H9 (cell line): ENCODE measurements at regions not wholly inside any gene's neighbourhood (a gene's known extent, or its start where the extent isn't known, plus 50 kb on each side); places are given as distances from the start of the nearest gene placed in this dataset.

Experiments
- DNase-seq: peaks from one replicate; pipeline ENCODE4 v3.0.0-alpha.2; 2017
- H2AFZ ChIP-seq: one replicate; pipeline ENCODE4 v1.6.1; 2013; ENCODE audit warnings: mild to moderate bottlenecking, low read length, control low read depth, moderate library complexity
- H2AK5ac ChIP-seq: 2 replicates; pipeline ENCODE4 v1.6.1; 2013; ENCODE audit warnings: low read length, control low read depth, mixed read lengths; ENCODE audit not compliant: insufficient read length
- H2BK120ac ChIP-seq: one replicate; pipeline ENCODE4 v1.6.1; 2013; ENCODE audit warnings: low read depth, mild to moderate bottlenecking, low read length, control low read depth, inconsistent platforms; ENCODE audit not compliant: poor library complexity, severe bottlenecking
- H2BK12ac ChIP-seq: 2 replicates; pipeline ENCODE4 v1.6.1; 2013; ENCODE audit warnings: low read length, control low read depth, mixed read lengths, low read depth; ENCODE audit not compliant: insufficient read length
- H2BK15ac ChIP-seq: 2 replicates; pipeline ENCODE4 v1.6.1; 2013; ENCODE audit warnings: low read depth, low read length, control low read depth
- H2BK20ac ChIP-seq: one replicate; pipeline ENCODE4 v1.6.1; 2013; ENCODE audit warnings: low read depth, mild to moderate bottlenecking, low read length, control low read depth, inconsistent platforms; ENCODE audit not compliant: poor library complexity, severe bottlenecking
- H2BK5ac ChIP-seq: 2 replicates; pipeline ENCODE4 v1.6.1; 2013; ENCODE audit warnings: low read length, control low read depth, mixed read lengths; ENCODE audit not compliant: insufficient read length
- H3K14ac ChIP-seq: 2 replicates; pipeline ENCODE4 v1.6.1; 2013; ENCODE audit warnings: low read length, control low read depth; ENCODE audit not compliant: insufficient read depth
- H3K18ac ChIP-seq: 2 replicates; pipeline ENCODE4 v1.6.1; 2013; ENCODE audit warnings: low read depth, mild to moderate bottlenecking, mixed read lengths, low read length, control low read depth; ENCODE audit not compliant: insufficient read length
- H3K23ac ChIP-seq: 2 replicates; pipeline ENCODE4 v1.6.1; 2013; ENCODE audit warnings: low read length, control low read depth, mixed read lengths, low read depth; ENCODE audit not compliant: insufficient read length
- H3K23me2 ChIP-seq: 2 replicates; pipeline ENCODE4 v1.6.1; 2013; ENCODE audit warnings: low read depth, mild to moderate bottlenecking, mixed read lengths, low read length, control low read depth; ENCODE audit not compliant: insufficient read length, poor library complexity, severe bottlenecking
- H3K27ac ChIP-seq: 2 replicates; pipeline ENCODE4 v1.5.1; 2013; ENCODE audit warnings: low read length, control low read depth, mixed read lengths, low read depth; ENCODE audit not compliant: insufficient read length
- H3K27me3 ChIP-seq: 2 replicates; pipeline ENCODE4 v1.6.1; 2013; ENCODE audit warnings: low read length, control low read depth, inconsistent platforms; ENCODE audit not compliant: insufficient read depth
- H3K4ac ChIP-seq: 2 replicates; pipeline ENCODE4 v1.6.1; 2013; ENCODE audit warnings: low read depth, mild to moderate bottlenecking, control low read depth, inconsistent platforms, low read length, moderate library complexity
- H3K4me1 ChIP-seq: 2 replicates; pipeline ENCODE4 v1.6.1; 2013; ENCODE audit warnings: low read length, control low read depth, inconsistent platforms; ENCODE audit not compliant: insufficient read depth
- H3K4me2 ChIP-seq: 2 replicates; pipeline ENCODE4 v1.6.1; 2013; ENCODE audit warnings: low read length, control low read depth, mixed read lengths; ENCODE audit not compliant: insufficient read length, insufficient read depth
- H3K56ac ChIP-seq: 2 replicates; pipeline ENCODE4 v1.6.1; 2013; ENCODE audit warnings: low read depth, mild to moderate bottlenecking, mixed read lengths, low read length, control low read depth; ENCODE audit not compliant: insufficient read length
- H3K79me1 ChIP-seq: 2 replicates; pipeline ENCODE4 v1.6.1; 2013; ENCODE audit warnings: low read depth, mild to moderate bottlenecking, moderate library complexity, low read length, control low read depth, inconsistent platforms; ENCODE audit not compliant: insufficient read depth, poor library complexity, severe bottlenecking
- H3K79me2 ChIP-seq: 2 replicates; pipeline ENCODE4 v1.6.1; 2013; ENCODE audit warnings: low read length, control low read depth, inconsistent platforms; ENCODE audit not compliant: insufficient read depth
- H3K9ac ChIP-seq: 2 replicates; pipeline ENCODE4 v1.6.1; 2013; ENCODE audit warnings: low read length, control low read depth, mixed read lengths; ENCODE audit not compliant: insufficient read length; ENCODE audit errors: extremely low read depth
- H3K9me3 ChIP-seq: one replicate; pipeline ENCODE4 v1.6.1; 2013; ENCODE audit warnings: low read depth, low read length, inconsistent platforms; ENCODE audit not compliant: control insufficient read depth
- H3T11ph ChIP-seq: one replicate; pipeline ENCODE4 v1.6.1; 2013; ENCODE audit warnings: mild to moderate bottlenecking, low read length, control low read depth, inconsistent platforms
- H4K20me1 ChIP-seq: one replicate; pipeline ENCODE4 v1.6.1; 2013; ENCODE audit not compliant: control insufficient read depth, insufficient read length, insufficient read depth
- H4K5ac ChIP-seq: 2 replicates; pipeline ENCODE4 v1.6.1; 2013; ENCODE audit warnings: low read depth, mild to moderate bottlenecking, mixed read lengths, low read length, control low read depth; ENCODE audit not compliant: insufficient read length
- H4K8ac ChIP-seq: replicated peaks from 2 replicates; pipeline ENCODE4 v1.6.1; 2013; ENCODE audit warnings: low read length, control low read depth, mixed read lengths, low read depth; ENCODE audit not compliant: insufficient read length
- H4K91ac ChIP-seq: 2 replicates; pipeline ENCODE4 v1.6.1; 2013; ENCODE audit warnings: low read depth, mild to moderate bottlenecking, moderate library complexity, mixed read lengths, low read length, control low read depth; ENCODE audit not compliant: insufficient read length
- H3K27ac Mint-ChIP-seq, 3 experiments: 2 replicates in 2 of 3; 3 replicates in 1 of 3; pipeline ENCODE4 v1.8.0; 2020 to 2021; ENCODE audit warnings: mixed read lengths in 3 of 3, mild to moderate bottlenecking in 1 of 3, moderate library complexity in 1 of 3
- H3K27me3 Mint-ChIP-seq: 2 replicates; pipeline ENCODE4 v1.8.0; 2021; ENCODE audit warnings: low read depth, mild to moderate bottlenecking, moderate library complexity, mixed read lengths
- H3K36me3 Mint-ChIP-seq, 3 experiments: 2 replicates in 2 of 3; 3 replicates in 1 of 3; pipeline ENCODE4 v1.8.0; 2020 to 2021; ENCODE audit warnings: low read depth in 3 of 3, mixed read lengths in 3 of 3; ENCODE audit not compliant: insufficient read depth in 1 of 3
- H3K4me1 Mint-ChIP-seq, 2 experiments: 2 replicates each; pipeline ENCODE4 v1.8.0; 2020; ENCODE audit warnings: mixed read lengths in 2 of 2
- H3K4me3 Mint-ChIP-seq, 2 experiments: 2 replicates in 1 of 2; 3 replicates in 1 of 2; pipeline ENCODE4 v1.8.0; 2020 to 2021; ENCODE audit warnings: mild to moderate bottlenecking in 2 of 2, mixed read lengths in 2 of 2, moderate library complexity in 1 of 2
- H3K9me3 Mint-ChIP-seq, 2 experiments: 2 replicates in 1 of 2; 3 replicates in 1 of 2; pipeline ENCODE4 v1.8.0; 2020; ENCODE audit warnings: mild to moderate bottlenecking in 2 of 2, mixed read lengths in 2 of 2, moderate library complexity in 1 of 2
- WGBS: extraction: QIAGEN DNeasy Blood & Tissue Kit; methylation state at CpG from one replicate; pipeline ENCODE4 v1.1.7; 2013; ENCODE audit warnings: missing lambda C conversion rate, low lambda C conversion rate, mixed read lengths; ENCODE audit not compliant: insufficient read length; ENCODE audit errors: extremely low coverage; 5-methylcytosine and 5-hydroxymethylcytosine counted together
- TF ChIP-seq, protein P1 (sequence below): fragments of 200-600 bp; sonication (generic); conservative IDR thresholded peaks from 3 replicates; pipeline ENCODE4 v1.8.0; 2021; ENCODE audit warnings: antibody characterized with exemption, mild to moderate bottlenecking

DNA sequence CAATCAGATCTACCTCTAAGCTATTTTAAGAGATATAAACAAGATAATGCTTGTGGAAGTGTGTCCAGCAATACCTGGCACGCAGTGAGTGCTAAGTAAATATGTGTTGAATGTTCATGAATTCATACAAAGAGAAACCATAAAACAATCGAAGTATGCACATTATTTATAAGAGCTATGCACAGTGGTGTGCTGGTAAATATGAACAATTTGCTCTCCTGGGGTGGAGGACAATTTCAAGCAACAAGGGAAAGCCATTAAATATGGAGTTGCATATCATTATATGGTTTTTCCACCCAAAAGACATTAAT lies 526.6 kb upstream of the MARCKS start:
- no peak overlapping the region for H3K9ac ChIP-seq
- H3T11ph ChIP-seq: no peak overlapping the region
- H2AK5ac ChIP-seq: no peak overlapping the region
- no peaks in the 10 kb centered on the region for H3K79me2 ChIP-seq
- H4K91ac ChIP-seq: no peak overlapping the region
- Mint-ChIP-seq H3K9me3 (no peaks in the 10 kb centered on the region), H3K27ac (no peak overlapping the region), H3K27me3 (no peaks in the 10 kb centered on the region), H3K4me1 (peaks cover 7 to 11% of the 10 kb centered on the region in 2 experiments), H3K36me3 (no peaks in the 10 kb centered on the region), H3K4me3 (no peak overlapping the region)
- H2BK20ac ChIP-seq: no peak overlapping the region
- WGBS: no CpG with 5 or more reads among the region's 2 CpGs
- H4K8ac ChIP-seq: no peak overlapping the region
- no peak overlapping the region for H3K4me2 ChIP-seq
- TF ChIP-seq, protein P1, sequence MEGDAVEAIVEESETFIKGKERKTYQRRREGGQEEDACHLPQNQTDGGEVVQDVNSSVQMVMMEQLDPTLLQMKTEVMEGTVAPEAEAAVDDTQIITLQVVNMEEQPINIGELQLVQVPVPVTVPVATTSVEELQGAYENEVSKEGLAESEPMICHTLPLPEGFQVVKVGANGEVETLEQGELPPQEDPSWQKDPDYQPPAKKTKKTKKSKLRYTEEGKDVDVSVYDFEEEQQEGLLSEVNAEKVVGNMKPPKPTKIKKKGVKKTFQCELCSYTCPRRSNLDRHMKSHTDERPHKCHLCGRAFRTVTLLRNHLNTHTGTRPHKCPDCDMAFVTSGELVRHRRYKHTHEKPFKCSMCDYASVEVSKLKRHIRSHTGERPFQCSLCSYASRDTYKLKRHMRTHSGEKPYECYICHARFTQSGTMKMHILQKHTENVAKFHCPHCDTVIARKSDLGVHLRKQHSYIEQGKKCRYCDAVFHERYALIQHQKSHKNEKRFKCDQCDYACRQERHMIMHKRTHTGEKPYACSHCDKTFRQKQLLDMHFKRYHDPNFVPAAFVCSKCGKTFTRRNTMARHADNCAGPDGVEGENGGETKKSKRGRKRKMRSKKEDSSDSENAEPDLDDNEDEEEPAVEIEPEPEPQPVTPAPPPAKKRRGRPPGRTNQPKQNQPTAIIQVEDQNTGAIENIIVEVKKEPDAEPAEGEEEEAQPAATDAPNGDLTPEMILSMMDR: no peak
- H2BK120ac ChIP-seq: no peak overlapping the region
- no peak overlapping the region for H3K14ac ChIP-seq
- H3K56ac ChIP-seq: no peak overlapping the region
- H2AFZ ChIP-seq: no peak overlapping the region
- H2BK12ac ChIP-seq: no peak overlapping the region
- H3K18ac ChIP-seq: no peak overlapping the region
- no peaks in the 10 kb centered on the region for H3K4me1 ChIP-seq
- H3K4ac ChIP-seq: no peak overlapping the region
- no peaks in the 10 kb centered on the region for H4K20me1 ChIP-seq
- H2BK5ac ChIP-seq: no peak overlapping the region
- no peak overlapping the region for H3K27ac ChIP-seq
- no peak overlapping the region for H2BK15ac ChIP-seq
- H3K23me2 ChIP-seq: no peaks in the 10 kb centered on the region
- H3K9me3 ChIP-seq: no peaks in the 10 kb centered on the region
- no peak for DNase-seq
- no peaks in the 10 kb centered on the region for H3K79me1 ChIP-seq
- H3K27me3 ChIP-seq: no peaks in the 10 kb centered on the region
- H3K23ac ChIP-seq: no peak overlapping the region
- no peak overlapping the region for H4K5ac ChIP-seq
